ENCODE measurements at regions not wholly inside any gene's neighbourhood (a gene's known extent, or its start where the extent isn't known, plus 50 kb on each side); places are given as distances from the start of the nearest gene placed in this dataset.
A peak's percentile ranks its signal among the peaks of the same experiment; 100 is the strongest.
"Not testable (repeated sequence)": the region's sequence is repeated elsewhere in the genome, so short reads cannot be mapped to it uniquely, and the experiment has no call there.

DNA sequence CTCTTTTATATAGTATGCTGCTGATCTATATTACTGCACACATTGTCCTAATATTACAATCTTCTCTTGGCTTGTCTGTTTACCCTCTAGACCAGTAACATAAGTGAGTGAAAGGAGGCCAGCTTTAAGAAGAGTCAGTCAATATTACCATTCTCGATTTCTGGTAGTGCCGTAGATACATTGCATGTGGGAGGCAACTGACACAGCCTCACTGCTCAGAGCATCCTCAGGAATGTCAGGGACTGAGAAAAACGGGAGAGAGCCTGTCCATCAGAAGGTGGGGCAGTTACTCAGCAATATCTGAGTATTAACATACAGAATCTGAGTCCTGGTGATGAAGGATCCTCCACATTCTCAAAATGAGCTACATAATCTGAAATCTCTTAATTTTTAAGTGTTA lies 259.9 kb downstream of the GJA1 start:
- DNase-seq: no peak

DNA sequence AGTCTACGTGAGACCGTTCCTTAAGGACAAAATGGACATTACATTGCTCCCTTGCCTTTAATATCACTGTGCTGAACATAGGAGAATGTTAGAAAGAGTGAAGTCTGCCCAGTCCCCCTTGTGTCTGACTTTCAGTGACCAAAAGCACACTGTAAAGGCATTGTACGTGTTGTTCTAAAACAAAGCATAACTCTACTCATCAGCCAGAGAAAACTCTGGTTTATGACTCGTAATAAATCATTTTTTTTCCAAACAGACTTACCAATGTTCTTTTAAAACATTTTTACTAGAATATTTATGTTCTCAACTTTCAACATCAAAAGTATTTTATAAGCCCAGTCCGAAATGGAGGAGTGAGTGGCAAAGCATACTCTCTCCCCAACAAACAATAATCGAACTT lies 262.5 kb downstream of the GJA1 start:
- DNase-seq: no peak

DNA sequence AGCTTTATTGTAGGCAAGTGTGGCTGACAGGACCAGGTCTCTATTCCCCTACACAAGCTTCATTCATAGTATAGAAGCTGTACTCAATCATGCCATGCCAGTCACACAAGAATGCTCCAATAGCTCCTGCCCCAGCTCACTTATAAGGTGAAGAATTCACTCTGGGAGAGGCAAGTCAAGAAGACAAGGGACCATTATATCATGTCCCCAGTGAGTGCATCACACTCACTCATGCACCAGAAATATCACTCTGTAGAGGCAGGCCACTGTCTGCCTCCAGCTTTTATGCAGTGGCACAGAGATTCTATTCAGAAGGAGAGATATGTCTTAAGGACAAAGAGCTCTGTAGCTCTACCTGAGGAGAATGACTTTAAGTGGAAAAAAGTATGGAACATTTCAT lies 263.2 kb downstream of the GJA1 start:
- no peak for DNase-seq

- DNase-seq: not testable (repeated sequence)
Measured at GRCh38 chr6:121703129-121703528, 267.7 kb downstream of the GJA1 start.

GRCh38 chr6:121711472-121711871 lies 276.0 kb downstream of the GJA1 start:
- peak; percentile 9 for DNase-seq

DNA sequence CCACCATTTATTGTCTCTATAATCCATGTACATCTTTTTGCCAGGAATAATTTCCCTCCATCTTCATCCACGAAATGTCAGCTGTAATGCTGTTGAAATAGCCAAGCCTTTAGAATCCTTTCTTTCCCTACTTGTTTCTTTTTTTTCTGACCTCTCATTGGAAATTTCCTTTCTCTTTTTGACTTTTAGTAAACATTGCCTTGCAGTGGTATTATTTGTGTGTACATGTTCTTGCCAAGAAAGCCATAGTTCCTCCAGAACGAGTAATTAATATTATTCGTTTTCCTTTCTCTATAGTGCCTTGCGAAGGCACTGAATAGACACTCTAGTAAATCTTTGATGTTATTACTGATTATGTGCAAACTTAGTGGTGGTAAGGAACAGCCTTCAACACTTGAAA lies 282.2 kb downstream of the GJA1 start:
- no peak for DNase-seq

DNA sequence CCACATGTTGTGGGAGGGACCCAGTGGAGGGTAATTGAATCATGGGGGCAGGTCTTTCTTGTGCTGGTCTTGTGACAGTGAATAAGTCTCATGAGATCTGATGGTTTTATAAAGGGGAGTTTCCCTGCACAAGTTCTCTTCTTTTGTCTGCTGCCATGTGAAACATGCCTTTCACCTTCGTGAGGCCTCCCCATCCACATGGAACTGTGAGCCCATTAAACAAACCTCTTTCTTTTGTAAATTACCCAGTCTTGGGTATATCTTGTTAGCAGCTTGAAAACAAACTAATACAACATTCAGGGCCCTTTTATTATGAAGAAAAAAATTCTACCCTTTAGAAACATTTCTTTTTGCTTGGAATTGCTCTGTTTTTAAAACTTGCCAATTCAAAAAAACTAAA lies 285.4 kb downstream of the GJA1 start:
- DNase-seq: not testable (repeated sequence)

- DNase-seq: no peak
Measured at GRCh38 chr6:121723623-121724022, 288.2 kb downstream of the GJA1 start.

GRCh38 chr6:121724576-121724975 lies 289.1 kb downstream of the GJA1 start:
- no peak for DNase-seq

- no peak for DNase-seq
Measured at GRCh38 chr6:121726596-121726995, 291.1 kb downstream of the GJA1 start.

- DNase-seq: no peak
Measured at GRCh38 chr6:121730616-121731015, 295.2 kb downstream of the GJA1 start.

DNA sequence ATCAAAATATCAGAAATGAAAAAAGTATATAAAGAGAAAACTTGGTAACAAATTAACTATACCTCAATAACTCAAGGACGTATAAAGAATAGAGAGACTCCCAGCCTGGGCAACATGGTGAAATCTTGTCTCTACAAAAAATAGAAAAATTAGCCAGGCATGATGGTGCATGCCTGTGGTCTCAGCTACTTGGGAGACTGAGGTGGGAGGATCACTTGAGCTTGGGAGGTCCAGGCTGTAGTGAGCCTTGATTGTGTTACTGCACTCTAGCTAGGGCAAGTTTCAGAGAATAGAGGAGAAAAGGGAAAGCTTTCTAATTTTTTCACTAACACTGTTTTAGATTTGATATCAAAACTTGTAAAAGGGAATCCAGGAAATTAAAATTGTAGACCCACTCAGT lies 295.9 kb downstream of the GJA1 start:
- no peak for DNase-seq

DNA sequence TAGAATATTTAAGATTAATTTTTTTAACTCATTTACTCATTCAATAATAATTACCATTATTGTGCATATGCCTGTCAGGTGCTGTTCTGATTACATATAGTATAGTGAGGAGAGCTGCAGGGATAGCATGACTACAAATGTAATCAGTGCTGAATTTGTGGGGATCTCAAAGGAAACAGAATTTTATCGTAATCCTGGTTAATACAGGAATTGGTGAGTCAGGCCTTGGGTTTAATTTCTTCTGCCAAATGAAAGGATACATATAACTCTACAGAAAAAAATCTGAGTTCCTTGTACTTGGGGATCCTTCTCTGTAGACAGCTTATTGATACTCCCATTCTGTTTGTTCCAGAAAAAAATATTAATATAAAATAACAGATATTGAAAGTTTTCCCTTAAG lies 297.2 kb downstream of the GJA1 start:
- no peak for DNase-seq

DNA sequence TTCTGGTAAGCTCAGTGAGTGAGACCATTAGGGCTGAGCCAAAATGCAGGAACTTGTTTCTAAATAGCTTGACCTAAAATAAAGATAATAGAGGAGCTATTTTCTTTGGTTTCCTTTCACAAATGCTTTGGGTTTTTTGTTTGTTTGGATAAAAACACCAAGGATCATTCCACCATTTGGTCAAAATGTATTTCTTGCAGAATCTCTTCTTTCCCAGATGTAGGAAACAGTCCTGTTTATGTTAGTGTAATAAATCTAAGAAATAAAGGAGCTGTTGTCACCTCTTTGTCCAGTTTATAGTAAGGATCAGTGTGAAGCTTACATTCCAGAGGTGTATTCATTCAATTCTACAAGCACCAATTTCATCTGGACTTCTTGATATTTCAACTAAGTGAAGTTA lies 297.8 kb downstream of the GJA1 start:
- DNase-seq: no peak

DNA sequence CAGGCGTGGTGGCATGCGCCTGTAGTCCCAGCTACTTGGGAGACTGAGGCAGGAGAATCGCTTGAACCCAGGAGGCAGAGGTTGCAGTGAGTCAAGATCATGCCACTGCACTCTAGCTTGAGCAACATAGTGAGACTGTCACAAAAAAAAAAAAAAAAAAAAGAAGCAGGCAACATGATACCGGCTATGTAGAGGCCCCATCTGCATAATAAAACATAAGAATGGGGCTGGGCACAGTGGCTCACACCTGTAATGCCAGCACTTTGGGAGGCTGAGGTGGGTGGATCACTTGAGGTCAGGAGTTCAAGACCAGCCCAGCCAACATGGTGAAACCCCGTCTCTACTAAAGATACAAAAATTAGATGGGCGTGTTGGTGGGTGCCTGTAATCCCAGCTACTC lies 304.7 kb downstream of the GJA1 start:
- not testable (repeated sequence) for DNase-seq

DNA sequence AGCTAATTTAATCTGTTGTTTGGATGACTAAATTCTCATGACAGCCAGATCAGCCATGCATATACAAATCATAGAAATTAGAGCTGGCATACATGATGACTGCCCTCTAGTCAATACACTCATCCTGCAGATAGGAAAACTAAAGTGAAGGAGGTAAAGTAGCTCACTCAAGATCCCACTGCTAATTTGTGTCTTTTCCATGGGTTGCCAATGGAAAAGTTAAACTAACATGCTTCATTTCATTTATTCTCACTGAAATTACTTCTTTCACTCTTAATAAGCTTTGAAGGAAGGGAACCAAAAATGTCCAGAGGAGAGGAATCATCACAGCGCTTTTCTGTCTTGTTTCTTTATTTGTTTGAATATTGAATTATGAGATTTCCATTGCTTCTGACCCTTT lies 308.2 kb downstream of the GJA1 start:
- no peak for DNase-seq

DNA sequence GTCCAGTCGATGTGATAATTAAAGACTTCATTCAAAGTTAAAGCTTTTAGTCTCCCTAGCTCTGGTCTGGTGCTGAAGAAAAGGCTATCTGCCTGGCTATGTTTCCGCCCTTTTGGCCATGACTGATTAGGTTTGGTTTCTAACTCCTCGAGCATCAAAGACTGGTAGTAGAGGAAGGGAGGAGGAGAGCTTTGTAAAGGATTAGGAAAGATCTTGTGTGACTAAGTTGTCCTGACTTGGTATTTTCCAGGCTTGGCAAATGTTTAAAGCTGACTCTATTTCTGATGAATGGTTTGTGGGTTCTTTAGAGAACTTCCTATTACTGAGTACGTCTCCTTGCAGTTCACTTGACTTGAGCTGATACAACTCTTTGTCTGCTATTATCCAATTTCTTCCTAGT lies 312.9 kb downstream of the GJA1 start:
- peak; percentile 18 for DNase-seq

- no peak for DNase-seq
Measured at GRCh38 chr6:121748850-121749249, 313.4 kb downstream of the GJA1 start.

GRCh38 chr6:121755485-121755884 lies 320.0 kb downstream of the GJA1 start:
- no peak for DNase-seq

DNA sequence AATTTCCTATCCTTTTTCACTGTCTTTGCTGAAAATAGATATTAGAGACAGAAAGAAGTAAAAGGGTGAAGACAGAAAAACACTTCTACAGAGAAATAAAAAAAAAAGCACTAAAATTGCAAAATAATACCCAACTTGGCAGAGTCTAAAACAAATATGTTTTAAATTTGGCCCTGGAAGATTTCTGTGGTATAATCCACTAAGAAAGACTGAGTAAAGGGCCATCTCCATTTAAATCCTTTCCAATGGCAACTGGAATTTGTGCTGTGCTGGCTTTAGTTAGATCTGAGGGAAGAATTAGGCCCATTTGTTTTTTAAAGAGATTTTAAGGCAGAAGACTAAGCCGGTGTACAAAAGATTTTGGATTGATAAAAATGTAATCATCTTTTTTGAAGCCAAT lies 321.2 kb downstream of the GJA1 start:
- DNase-seq: no peak

DNA sequence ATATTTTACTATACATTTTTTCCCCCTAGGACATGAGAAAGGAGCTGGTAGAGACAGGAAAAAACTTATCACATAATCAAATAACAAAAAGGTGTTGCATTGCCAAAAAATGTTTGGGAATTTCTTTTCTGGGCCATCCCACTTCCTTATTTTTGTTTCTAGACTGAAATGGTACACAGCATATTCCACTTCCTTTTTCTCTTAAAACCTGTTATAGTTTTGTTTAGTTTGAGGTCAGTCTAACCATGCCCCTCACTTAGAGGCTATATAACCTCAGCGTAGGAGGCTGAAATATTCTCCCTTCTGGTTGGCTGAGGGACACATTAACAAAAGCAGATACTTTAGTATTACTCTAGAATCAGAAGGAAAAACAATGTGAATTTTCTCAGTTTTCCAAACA lies 323.9 kb downstream of the GJA1 start:
- no peak for DNase-seq

GRCh38 chr6:121760191-121760590 lies 324.7 kb downstream of the GJA1 start:
- DNase-seq: no peak

DNA sequence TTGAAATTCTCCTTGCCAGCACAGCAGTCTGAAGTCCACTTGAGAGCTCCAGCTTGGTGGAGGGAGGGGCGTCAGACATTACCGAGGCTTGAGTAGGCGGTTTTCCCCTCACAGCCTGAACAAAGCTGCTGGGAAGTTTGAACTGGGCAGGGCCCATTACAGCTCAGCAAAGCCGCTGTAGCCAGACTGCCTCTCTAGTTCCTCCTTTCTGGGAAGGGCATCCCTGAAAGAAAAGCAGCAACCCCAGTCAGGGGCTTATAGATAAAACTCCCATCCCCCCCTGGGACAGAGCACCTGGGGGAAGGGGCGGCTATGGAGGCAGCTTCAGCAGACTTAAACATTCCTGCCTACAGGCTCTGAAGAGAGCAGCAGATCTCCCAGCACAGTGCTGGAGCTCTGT lies 325.3 kb downstream of the GJA1 start:
- no peak for DNase-seq

DNA sequence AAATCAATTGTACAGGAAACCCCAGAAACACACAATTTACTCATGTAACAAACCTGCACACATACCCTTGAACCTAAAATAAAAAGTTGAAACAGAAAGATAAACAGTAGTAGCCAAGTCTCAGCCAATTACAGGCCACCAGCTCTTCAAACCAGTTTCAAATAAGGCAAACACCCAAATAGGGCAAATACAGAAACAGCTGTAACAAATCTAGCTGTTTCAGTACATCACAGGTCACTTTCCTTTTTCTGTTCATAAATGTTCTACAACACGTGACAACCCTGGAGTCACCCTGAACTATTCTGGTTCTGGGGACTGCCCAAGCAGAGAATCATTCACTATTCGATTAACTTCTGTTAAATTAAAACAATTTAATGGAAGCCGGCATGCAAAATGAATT lies 329.0 kb downstream of the GJA1 start:
- DNase-seq: no peak

DNA sequence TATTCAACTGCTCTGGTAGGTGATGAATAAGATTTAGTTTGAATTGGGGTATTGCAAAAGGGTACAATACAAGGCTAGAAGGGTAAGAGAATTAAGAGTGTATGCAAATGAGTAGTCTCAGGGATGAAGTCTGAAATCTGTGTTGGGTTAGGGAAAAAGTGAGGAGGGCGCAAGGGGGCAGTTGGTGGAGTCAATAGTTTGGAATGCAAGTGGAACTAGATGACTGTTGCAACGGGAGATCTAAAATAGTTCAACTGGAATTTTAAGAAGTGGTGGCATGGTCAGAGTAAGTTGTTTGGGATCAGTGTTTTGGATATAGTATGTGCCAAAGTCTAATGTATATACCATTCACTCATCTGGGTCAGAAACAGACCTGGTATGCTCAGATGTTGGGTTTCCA lies 329.6 kb downstream of the GJA1 start:
- no peak for DNase-seq

GRCh38 chr6:121767211-121767610 lies 331.8 kb downstream of the GJA1 start:
- DNase-seq: peak; percentile 26

Data from tongue (tissue), 1 donor.